ENCODE measurements at regions not wholly inside any gene's neighbourhood (a gene's known extent, or its start where the extent isn't known, plus 50 kb on each side); places are given as distances from the start of the nearest gene placed in this dataset.

DNA sequence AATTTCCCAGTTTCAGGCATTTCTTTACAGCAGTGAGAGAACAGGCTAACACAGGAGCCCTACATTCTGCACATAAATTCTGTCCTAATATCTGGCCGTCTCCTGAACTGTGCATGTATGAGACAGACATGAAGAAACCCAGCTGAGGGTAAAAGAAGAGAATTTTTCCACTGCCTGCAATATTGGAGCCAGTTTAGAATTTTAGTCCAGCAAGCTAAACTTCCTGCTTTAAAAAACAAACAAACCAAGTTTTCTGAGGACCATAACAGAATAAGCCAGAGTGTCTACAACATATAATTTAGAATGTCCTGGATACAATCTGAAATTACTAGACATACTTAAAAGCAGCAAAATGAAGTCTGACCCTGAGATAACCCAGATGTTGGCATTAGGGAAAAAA lies 215.1 kb upstream of the KLHL29 start (continued):
- TF ChIP-seq, protein P1, sequence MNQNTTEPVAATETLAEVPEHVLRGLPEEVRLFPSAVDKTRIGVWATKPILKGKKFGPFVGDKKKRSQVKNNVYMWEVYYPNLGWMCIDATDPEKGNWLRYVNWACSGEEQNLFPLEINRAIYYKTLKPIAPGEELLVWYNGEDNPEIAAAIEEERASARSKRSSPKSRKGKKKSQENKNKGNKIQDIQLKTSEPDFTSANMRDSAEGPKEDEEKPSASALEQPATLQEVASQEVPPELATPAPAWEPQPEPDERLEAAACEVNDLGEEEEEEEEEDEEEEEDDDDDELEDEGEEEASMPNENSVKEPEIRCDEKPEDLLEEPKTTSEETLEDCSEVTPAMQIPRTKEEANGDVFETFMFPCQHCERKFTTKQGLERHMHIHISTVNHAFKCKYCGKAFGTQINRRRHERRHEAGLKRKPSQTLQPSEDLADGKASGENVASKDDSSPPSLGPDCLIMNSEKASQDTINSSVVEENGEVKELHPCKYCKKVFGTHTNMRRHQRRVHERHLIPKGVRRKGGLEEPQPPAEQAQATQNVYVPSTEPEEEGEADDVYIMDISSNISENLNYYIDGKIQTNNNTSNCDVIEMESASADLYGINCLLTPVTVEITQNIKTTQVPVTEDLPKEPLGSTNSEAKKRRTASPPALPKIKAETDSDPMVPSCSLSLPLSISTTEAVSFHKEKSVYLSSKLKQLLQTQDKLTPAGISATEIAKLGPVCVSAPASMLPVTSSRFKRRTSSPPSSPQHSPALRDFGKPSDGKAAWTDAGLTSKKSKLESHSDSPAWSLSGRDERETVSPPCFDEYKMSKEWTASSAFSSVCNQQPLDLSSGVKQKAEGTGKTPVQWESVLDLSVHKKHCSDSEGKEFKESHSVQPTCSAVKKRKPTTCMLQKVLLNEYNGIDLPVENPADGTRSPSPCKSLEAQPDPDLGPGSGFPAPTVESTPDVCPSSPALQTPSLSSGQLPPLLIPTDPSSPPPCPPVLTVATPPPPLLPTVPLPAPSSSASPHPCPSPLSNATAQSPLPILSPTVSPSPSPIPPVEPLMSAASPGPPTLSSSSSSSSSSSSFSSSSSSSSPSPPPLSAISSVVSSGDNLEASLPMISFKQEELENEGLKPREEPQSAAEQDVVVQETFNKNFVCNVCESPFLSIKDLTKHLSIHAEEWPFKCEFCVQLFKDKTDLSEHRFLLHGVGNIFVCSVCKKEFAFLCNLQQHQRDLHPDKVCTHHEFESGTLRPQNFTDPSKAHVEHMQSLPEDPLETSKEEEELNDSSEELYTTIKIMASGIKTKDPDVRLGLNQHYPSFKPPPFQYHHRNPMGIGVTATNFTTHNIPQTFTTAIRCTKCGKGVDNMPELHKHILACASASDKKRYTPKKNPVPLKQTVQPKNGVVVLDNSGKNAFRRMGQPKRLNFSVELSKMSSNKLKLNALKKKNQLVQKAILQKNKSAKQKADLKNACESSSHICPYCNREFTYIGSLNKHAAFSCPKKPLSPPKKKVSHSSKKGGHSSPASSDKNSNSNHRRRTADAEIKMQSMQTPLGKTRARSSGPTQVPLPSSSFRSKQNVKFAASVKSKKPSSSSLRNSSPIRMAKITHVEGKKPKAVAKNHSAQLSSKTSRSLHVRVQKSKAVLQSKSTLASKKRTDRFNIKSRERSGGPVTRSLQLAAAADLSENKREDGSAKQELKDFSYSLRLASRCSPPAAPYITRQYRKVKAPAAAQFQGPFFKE (tag by site-specific recombination; IDR thresholded peaks at IDR 0.05; ENCODE audit: borderline replicate concordance): no peak
- TF ChIP-seq ZXDB (tag by site-specific recombination; IDR thresholded peaks at IDR 0.05) (no peak), ZNF514 (tag by site-specific recombination; IDR thresholded peaks at IDR 0.05) (no peak), ZNF223 (tag by site-specific recombination; IDR thresholded peaks at IDR 0.05) (no peak), YY2 (tag by site-specific recombination; IDR thresholded peaks at IDR 0.05) (no peak), ZNF266 (tag by site-specific recombination; IDR thresholded peaks at IDR 0.05; ENCODE audit: low read depth) (no peak)

DNA sequence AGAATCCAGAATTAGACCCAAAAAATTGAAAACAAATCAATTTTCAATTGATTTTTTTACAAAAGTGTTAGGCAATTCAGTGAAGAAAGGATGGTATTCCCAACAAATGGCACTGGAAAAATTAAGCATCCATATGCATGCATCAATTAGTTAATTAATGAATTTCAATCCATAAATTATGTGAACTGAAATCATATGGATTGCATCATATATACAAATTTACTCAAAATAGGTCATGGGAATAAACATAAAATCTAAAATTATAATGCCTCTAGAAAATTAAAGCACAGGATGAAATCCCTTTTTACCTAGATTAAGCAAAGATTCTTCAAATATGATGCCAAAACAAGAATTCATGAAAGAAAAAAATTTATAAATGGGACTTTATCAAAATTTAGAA lies 213.9 kb upstream of the KLHL29 start:
- no peak for TF ChIP-seq ZNF707 (tag by site-specific recombination; IDR thresholded peaks at IDR 0.05)
- TF ChIP-seq SP2 (tag by site-specific recombination; IDR thresholded peaks at IDR 0.05): no peak
- no peaks in the 10 kb centered on the region for H3K9me3 ChIP-seq (ENCODE audit: control insufficient read depth, insufficient read depth, low read depth, low read length)
- no peak overlapping the region for H3K27ac ChIP-seq (ENCODE audit: extremely low read depth, low read depth, low read length)
- no peaks in the 10 kb centered on the region for H3K4me1 ChIP-seq (ENCODE audit: control insufficient read depth, insufficient read depth, low read length)
- ChIA-PET CTCF (interaction anchor here (0.7 kb wide), 1 partner anchor 833 kb away, joined by 3 read pairs; no protein-coding TSS in a partner anchor), POLR2A (no interaction called here)
- H3K36me3 ChIP-seq (ENCODE audit: control insufficient read depth in 2 of 2, insufficient read depth in 1 of 2, low read length in 2 of 2): no peaks in the 10 kb centered on the region
- no peak overlapping the region for H3K4me3 ChIP-seq (ENCODE audit: low read depth, low read length)

DNA sequence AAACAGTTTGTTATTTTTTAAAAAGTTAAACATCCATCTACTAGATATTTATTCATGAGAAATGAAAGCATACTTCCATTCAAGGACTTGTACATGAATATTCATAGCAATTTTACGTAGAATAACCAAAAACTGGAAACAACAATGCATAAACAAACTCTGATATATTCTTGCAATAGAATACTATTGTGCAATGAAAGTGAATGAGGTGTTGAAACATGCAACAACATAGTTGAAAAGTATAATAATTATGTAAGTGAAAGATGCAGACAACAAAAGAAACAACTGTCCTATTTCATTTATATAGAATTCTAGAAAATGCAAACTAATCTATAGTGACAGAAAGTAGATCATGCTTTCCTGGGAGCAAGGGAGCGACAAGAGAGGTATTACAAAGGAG lies 206.6 kb upstream of the KLHL29 start:
- no peak overlapping the region for H3K27ac ChIP-seq (ENCODE audit: extremely low read depth, low read depth, low read length)
- no peaks in the 10 kb centered on the region for H3K9me3 ChIP-seq (ENCODE audit: control insufficient read depth, insufficient read depth, low read depth, low read length)
- H3K4me1 ChIP-seq (ENCODE audit: control insufficient read depth, insufficient read depth, low read length): no peaks in the 10 kb centered on the region
- no peak overlapping the region for H3K4me3 ChIP-seq (ENCODE audit: low read depth, low read length)
- CTCF ChIA-PET: no interaction called here
- TF ChIP-seq ZNF843 (tag by site-specific recombination; IDR thresholded peaks at IDR 0.05) (no peak), ZNF302 (tag by site-specific recombination; IDR thresholded peaks at IDR 0.05; ENCODE audit: low read depth) (no peak), ZFP3 (tag by site-specific recombination; IDR thresholded peaks at IDR 0.05; ENCODE audit: low read depth) (no peak), KLF1 (tag by site-specific recombination; IDR thresholded peaks at IDR 0.05) (no peak), ZNF155 (tag by site-specific recombination; IDR thresholded peaks at IDR 0.05) (no peak), MZF1 (tag by site-specific recombination; IDR thresholded peaks at IDR 0.05; ENCODE audit: borderline replicate concordance) (no peak), ZNF16 (tag by site-specific recombination; IDR thresholded peaks at IDR 0.05; ENCODE audit: low read depth) (no peak), ZNF473 (tag by site-specific recombination; IDR thresholded peaks at IDR 0.05) (no peak), GFI1B (tag by site-specific recombination; IDR thresholded peaks at IDR 0.05) (no peak)
- TF ChIP-seq, protein P2, sequence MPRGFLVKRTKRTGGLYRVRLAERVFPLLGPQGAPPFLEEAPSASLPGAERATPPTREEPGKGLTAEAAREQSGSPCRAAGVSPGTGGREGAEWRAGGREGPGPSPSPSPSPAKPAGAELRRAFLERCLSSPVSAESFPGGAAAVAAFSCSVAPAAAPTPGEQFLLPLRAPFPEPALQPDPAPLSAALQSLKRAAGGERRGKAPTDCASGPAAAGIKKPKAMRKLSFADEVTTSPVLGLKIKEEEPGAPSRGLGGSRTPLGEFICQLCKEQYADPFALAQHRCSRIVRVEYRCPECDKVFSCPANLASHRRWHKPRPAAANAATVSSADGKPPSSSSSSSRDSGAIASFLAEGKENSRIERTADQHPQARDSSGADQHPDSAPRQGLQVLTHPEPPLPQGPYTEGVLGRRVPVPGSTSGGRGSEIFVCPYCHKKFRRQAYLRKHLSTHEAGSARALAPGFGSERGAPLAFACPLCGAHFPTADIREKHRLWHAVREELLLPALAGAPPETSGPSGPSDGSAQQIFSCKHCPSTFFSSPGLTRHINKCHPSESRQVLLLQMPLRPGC (tag by site-specific recombination; IDR thresholded peaks at IDR 0.05): no peak
- TF ChIP-seq, protein P3, sequence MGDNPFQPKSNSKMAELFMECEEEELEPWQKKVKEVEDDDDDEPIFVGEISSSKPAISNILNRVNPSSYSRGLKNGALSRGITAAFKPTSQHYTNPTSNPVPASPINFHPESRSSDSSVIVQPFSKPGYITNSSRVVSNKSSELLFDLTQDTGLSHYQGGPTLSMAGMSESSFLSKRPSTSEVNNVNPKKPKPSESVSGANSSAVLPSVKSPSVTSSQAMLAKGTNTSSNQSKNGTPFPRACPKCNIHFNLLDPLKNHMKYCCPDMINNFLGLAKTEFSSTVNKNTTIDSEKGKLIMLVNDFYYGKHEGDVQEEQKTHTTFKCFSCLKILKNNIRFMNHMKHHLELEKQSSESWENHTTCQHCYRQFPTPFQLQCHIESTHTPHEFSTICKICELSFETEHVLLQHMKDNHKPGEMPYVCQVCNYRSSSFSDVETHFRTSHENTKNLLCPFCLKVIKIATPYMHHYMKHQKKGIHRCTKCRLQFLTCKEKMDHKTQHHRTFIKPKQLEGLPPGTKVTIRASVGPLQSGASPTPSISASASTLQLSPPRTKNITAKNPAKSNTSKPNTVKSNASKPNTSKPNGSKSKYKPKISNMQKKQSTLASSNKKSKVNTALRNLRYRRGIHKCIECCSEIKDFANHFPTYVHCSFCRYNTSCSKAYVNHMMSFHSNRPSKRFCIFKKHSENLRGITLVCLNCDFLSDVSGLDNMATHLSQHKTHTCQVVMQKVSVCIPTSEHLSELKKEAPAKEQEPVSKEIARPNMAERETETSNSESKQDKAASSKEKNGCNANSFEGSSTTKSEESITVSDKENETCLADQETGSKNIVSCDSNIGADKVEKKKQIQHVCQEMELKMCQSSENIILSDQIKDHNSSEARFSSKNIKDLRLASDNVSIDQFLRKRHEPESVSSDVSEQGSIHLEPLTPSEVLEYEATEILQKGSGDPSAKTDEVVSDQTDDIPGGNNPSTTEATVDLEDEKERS (tag by site-specific recombination; IDR thresholded peaks at IDR 0.05): no peak
- TF ChIP-seq, protein P4, sequence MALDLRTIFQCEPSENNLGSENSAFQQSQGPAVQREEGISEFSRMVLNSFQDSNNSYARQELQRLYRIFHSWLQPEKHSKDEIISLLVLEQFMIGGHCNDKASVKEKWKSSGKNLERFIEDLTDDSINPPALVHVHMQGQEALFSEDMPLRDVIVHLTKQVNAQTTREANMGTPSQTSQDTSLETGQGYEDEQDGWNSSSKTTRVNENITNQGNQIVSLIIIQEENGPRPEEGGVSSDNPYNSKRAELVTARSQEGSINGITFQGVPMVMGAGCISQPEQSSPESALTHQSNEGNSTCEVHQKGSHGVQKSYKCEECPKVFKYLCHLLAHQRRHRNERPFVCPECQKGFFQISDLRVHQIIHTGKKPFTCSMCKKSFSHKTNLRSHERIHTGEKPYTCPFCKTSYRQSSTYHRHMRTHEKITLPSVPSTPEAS (tag by site-specific recombination; IDR thresholded peaks at IDR 0.05): no peak
- POLR2A ChIA-PET: no interaction called here
- no peaks in the 10 kb centered on the region for H3K36me3 ChIP-seq (ENCODE audit: control insufficient read depth in 2 of 2, insufficient read depth in 1 of 2, low read length in 2 of 2)

All from HEK293 (cell line).